ENCODE measurements at regions not wholly inside any gene's neighbourhood (a gene's known extent, or its start where the extent isn't known, plus 50 kb on each side); places are given as distances from the start of the nearest gene placed in this dataset.

GRCh38 chr2:17086990-17087389, 421.4 kb upstream of the CYRIA start:
- TF ChIP-seq POLR2A (IDR thresholded peaks at IDR 0.05; ENCODE audit: low read depth, low read length) (no peak), POLR2AphosphoS5 (IDR thresholded peaks at IDR 0.05; ENCODE audit: low read depth, low read length) (no peak)

Data from GM12892 (cell line).